ENCODE measurements at regions not wholly inside any gene's neighbourhood (a gene's known extent, or its start where the extent isn't known, plus 50 kb on each side); places are given as distances from the start of the nearest gene placed in this dataset.

DNA sequence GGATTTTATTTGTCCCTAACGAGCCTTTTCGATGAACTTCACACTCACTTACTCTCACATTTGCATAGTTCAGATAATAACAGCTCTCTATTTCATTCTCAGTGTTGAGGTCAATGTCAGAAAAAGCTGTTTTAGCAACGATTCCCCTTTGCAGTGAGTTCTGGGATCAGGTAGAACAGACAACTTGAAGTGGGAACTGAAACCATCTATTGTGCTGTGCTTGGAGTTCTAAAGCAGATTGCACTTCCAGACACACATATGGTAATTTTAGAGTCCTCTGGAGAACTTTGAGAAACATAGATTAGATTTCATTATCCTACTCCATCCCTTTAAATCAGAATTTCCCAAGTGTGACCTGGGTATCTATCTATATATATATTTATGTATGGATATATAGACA lies 124.6 kb upstream of the BLID start:
- FAIRE-seq: no peak

DNA sequence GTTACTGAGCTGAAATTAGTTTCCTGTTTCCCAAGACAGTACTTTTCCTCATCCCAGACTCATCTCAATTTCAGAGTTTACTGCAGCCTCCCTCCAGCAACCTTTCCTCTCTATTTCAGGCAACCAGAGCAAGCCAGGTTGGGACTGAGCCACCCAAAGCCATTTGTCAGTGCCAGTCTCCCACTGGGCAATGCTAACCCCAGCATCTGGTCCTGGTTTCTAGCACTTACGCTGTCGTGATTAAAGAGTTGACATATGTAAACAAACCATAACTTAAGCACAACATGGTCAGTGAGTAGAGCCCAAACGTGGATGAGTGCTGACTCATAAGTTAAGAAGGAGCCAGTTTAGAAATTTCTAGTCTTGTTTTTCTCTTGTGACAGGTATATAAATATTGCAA lies 119.6 kb upstream of the BLID start:
- FAIRE-seq: no peak
- DNase-seq (ENCODE audit: low spot score): no peak

More for the DNA sequence above, 124.6 kb upstream of the BLID start:
- no peak for DNase-seq (ENCODE audit: low spot score)

DNA sequence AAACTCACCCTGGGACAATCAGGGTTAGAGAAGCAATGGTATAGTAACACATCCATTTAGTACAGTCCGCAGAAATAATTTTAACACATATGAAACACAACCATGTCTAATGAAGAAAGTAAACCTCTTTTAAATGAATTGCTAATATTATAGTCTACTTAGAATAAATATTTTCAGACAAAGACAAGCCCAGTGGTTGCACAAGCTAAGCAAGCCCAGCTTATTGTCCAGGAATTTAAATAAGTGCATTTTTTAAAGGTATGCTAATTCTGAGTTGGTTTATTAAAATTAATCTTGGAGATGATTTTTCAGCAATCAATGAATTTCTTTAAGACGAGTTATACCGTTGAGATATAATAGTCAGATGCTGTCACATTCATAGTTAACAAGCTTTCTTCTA lies 118.8 kb upstream of the BLID start:
- no peak for DNase-seq (ENCODE audit: low spot score)
- FAIRE-seq: no peak

DNA sequence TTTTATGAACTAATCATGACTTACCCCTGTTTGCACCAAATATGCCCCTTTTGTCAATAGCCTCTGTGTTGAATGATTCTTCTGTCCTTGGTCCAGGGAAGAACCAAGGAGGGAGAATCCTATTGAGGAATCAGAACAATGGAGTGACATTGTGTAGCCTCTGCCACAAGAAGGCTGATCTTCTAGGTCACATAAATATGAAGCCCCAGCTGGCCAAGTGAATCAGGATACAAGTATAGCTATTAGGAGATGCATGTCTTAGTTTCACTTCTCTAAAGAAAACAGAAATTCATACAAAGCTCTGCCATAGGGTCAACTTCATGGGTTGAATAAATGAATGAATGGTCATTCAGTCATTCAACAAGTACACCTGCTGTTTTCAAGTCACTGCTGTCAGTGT lies 118.2 kb upstream of the BLID start:
- FAIRE-seq (no peak), DNase-seq (ENCODE audit: low spot score) (no peak)

DNA sequence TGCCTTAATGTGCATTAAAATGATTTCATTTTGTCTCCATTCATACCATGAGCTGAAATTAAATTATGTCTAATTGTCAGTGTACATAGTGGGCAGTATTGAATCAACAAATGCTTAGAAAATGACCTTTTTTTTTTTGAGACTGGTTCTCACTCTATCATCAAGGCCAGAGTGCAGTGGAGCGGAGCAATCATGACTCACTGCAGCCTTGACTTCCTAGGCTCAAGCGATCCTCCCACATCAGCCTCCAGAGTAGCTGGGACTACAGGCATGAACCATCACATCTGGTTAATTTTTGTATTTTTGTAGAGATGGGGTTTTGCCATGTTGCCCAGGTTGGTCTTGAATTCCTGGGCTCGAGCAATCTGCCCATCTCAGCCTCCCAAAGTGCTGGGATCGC lies 117.0 kb upstream of the BLID start:
- no peak for FAIRE-seq
- DNase-seq (ENCODE audit: low spot score): peak; percentile 7

DNA sequence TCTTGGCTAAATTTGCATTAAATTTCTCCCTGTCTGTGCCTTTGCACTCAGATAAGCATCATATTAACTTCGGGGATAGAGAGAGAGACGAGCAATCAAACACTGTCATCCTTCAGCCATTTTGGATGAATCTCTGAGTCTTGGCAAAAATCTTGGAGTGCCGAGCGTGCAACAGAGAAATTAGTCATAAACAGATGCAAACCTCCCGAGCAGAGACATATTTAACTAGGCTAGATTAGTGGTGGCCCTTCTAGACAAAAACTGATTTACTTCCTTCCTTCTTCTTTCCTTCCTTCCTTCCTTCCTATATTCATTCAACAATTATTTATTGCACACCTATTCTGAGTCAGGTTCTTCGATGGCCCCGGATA lies 114.4 kb upstream of the BLID start:
- DNase-seq (ENCODE audit: low spot score): no peak
- FAIRE-seq: no peak

DNA sequence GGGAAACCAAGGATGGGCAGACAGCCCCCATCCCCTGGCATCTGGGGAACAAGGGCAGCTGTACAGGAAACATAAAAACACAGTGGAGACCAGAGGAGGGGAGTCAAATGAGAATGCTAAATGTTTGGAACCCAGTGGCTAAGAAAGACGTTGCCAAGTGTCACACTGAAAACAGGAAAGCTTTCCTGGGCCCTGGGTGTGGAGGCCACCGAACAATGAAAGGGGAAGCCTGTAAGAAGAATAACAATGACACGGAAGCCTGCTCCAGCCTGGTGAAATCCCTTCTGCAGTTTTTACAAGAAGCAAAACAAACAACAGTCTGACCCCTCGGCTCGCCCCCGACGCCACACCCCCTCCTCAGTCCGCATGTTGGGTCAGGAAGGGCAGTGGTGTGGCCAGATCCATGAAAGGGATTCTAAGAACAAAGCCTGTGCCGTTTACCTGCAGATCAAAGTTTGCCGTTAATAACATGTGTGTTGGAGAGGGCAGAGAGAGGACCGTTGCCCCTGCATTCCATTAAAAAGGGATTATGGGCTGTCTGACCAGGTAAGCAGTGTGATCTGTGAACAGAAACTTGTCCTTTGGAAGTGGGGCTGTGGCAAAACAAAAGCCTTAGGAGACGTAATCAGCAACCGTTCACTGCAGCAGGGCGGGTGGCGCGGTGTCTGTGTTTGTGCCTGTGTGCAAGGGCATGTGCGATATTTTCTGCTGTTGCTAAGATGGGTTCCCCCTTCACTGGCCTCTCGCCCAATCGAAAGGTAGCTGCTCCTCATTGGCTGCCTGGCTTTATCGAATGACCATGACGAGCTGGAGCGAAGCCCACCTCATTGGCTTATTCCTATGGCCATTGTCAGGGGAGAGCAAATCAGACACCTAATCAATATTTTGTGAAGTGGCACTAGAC lies 113.7 kb upstream of the BLID start:
- no peak for DNase-seq (ENCODE audit: low spot score)
- no peak for FAIRE-seq

DNA sequence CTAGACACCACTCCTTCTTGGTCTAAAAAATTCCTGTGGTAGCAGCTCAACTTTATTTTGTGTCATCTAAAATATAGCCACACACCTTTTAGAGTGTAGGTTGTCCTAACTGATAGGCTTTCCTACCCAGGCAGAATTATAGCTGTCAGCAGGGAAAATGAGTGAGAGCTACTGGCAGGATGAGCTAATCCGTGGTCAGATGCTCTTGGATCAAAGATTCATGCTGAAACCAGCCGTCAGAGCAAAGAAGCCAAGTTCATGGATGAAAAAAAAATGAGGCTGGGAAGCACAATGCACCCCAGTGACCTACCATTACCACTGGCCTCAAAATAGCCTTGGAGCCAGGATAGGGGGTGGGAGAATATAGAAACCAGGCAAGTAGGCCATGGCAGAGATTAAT lies 113.1 kb upstream of the BLID start:
- no peak for FAIRE-seq
- no peak for DNase-seq (ENCODE audit: low spot score)

DNA sequence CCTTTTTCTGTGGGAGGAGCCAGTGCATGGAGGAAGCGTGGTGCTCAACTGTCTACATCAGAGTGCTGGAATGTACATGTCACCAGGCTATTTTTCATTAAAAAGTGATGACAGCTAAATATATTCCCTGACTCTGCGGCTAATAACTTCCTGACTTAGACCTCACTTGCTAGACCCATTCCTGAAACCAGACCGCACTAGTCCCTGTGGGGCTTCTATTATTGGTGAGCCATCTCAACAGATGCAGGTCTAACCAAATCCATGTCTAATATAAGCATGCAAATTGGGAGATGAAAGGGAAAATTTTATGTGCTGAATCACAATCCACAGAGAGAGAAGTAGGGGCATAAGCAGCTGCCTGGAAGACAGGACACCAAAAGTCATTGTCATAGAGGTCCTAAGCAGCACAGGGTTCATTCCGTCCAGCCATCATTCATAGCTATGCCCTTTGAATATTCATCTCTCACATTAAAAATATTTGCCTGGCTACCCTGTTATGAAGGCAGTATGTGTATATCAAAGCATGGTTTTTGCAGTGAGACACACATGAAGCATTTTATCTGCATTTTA lies 110.9 kb upstream of the BLID start:
- no peak for FAIRE-seq
- DNase-seq (ENCODE audit: low spot score): no peak

DNA sequence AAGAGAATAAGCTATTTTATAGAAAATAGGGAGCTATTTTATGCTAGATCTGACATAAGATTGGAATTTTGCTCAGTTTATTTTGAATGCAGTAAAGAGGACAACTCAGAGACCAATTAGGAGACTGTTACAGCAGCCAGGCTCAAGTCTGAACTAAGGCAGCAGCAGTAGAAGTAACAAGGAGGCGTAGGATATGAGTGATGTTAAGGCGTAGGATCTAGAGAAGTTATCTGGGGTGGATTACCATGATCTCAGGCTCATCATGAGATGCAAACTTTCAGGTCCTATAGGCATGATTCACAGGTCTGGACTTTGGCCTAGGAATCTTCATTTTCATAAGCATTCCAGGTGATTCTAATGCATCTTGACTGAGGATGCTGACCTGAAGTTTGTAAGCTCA lies 108.9 kb upstream of the BLID start:
- DNase-seq (ENCODE audit: low spot score): no peak
- no peak for FAIRE-seq

DNA sequence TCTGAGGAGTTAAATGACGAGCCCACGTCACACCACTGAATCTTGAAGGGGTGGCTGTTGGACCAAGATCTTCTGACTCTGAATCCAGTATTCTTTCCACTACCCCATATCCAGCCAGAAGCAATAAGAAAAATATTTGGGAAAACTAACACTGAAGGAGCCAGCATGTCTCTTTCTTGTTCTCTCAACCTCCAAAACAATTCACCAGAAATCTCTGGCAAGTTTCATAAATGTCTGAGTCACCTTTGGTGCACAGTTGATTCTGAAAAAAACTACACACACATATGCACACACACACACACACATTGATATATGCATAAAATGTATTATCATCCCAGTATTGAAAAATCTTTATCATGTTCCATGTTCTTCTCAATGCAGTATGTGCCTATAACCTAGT lies 104.3 kb upstream of the BLID start:
- DNase-seq (ENCODE audit: low spot score) (no peak), FAIRE-seq (no peak)

DNA sequence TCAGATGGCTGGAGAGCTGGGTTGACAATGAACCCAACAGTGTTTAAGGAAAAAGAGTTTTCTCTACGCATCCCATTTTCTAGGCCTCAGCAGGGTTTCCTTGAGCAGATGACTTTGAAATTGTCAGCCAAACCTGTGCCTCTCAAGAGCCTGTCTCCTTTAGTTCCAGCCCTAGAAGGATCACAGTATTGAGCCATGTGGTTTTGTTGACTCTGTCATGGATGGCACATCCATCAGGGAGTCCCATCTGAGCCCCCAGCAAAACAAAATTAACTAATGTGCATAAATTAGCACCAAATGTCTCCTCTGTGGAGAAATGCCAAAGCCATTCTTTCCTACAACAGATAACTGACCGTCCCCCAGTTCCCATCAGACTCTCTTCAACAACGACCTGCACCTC lies 103.8 kb upstream of the BLID start:
- no peak for FAIRE-seq

DNA sequence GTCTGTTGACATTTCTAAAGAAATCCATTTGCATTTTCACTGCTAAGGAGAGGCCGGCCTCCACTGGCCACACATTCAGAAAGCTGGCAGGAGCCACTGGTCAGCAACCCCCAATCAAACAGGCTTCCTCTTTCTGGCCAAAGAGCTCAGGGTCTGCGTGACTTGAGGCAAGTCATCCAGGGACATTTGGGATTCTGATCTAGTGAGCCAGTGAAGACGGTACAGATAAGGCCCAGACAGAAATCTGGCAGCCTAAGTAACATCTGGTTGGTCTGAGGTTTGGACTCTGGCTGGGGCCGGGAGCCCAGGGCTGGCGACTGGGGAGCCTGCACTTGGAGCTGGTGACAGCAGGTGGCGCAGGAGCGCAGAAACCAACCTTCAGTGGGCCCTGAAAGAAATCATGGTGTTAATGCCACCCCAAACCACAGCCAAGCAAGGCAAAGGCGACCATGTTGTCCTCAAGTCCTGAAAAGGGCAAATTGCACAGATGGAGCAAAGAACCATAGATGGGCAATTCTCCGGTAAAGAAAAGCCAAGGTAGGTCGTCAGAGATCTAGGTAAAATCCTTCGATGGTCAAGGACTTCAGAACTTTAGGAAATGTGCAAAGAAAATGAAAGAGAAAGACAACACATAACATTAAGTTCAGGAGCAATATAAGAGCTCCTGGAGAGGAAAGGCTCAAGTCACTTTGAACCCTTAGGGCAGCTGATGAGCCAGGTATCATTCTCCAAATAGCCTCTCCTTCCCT lies 99.4 kb upstream of the BLID start:
- FAIRE-seq (no peak), DNase-seq (ENCODE audit: low spot score) (no peak)

More for the DNA sequence above, 103.8 kb upstream of the BLID start:
- no peak for DNase-seq (ENCODE audit: low spot score)

DNA sequence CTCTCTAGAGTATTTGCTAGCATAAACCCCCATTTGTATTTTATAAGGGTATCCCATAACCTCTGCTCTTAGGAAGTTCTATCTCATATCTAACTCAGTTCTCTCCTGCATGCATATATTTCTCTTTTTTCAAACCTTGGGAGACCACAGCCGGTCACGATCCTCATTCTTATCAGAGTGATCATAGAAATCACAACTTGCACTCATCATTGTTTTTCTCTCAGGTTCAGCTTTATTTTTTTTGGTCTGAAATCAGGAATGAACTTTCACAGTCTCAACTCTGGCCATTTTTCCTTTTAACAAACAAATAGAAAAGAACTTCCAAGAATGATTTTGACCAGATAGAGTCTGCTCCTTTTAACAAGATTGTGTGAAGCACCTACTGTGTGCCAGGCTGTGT lies 98.6 kb upstream of the BLID start:
- FAIRE-seq (no peak), DNase-seq (ENCODE audit: low spot score) (no peak)

DNA sequence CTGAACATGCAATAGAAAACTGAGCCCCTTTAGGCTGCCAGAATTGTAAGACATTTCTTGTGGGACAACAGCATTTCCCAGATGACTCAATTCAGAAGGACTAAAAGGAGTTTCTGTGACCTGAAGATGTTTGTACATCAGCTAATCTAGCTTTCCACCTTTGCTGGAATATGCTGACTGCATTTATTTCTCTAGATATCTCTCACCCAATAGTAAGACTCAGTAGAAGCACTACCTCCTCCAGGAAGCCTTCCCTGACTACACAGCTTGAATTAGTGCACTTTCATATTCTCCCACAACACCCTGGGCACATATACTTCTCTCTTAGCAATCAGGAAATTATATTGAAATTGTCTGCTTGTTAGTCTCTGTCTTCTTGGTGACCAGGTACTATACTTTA lies 98.1 kb upstream of the BLID start:
- DNase-seq (ENCODE audit: low spot score) (no peak), FAIRE-seq (no peak)

DNA sequence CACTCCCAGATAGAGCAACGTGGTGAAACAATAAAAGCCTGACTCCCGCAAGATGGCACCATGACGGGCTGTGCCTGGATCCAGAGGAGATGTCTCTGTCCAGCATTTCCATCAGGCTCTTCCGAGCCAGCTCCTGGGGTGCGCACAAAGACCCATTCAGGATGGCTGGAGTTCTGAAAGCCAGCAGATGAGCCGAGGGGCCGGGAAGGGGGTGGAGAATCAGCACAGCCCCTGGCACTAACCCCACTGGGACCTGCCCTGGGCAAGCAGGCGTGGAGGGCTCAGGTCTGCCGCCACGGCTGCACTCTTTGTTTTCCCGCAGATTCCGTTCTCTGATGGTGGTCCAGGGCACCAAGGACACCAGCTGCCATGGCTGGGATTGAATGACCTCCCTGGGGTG lies 97.2 kb upstream of the BLID start:
- no peak for DNase-seq (ENCODE audit: low spot score)
- no peak for FAIRE-seq

DNA sequence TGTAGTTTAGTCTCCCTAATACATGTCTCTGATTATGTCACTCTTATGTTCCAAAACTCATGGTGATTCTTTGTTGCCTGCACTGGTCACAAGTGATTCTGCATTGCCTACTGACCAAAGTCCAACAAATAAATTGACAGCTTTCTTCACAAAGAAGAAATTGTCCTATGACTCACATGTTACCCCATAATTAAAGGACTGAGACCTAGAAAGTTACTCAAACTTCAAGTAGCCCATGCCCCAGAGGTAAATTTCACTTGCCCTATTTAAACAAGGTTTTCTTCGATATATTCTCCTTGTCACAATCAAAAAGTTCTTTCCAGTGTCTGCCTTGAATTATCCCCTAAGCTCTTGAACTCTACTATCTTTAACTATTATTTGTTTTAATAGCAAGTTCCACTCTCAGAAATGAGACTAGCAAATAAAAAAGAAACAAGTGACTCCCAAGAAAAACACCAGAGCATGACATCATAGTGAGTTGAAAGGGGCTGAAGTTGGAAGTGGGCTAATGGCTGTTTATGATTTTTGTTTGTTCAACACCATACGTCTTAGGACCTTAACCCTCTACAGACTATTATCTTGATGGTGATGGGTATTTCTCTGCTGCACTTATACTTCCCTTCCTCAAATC lies 94.5 kb upstream of the BLID start:
- no peak for FAIRE-seq
- no peak for DNase-seq (ENCODE audit: low spot score)

DNA sequence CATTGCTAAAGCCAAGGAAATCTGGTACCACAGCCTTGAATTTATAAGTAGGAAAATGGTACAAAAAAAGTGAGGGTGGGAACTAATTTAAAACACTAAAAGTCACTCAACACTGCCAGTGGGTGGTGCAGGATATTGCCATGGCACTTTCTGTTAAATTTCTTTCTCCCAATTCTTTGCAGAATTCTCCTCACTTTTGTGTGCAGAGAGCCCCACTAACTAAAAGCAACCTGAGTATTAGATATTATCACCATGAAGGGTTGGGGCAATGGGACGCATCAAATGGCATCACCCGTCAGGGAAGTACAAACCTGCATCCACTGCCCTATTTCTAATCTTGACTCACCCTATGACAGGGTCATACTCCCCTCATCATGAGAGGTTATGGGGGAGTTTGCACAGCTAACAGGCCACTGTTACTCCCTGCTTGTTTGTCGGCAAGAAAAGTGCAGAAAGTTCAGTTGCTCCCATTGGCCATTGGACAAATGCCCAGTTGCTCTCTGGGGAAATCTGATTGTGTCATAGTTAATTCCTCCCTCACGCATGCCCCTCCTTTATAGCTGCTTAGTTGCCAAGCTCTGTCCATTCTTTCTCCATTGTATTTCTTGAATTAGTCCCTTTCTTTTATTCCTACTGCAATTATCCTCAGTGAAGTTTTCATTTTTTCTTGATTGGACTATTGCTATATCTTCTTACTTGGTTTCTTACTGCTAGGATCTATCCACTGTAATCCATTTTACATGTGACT lies 93.8 kb upstream of the BLID start:
- DNase-seq (ENCODE audit: low spot score) (no peak), FAIRE-seq (no peak)

DNA sequence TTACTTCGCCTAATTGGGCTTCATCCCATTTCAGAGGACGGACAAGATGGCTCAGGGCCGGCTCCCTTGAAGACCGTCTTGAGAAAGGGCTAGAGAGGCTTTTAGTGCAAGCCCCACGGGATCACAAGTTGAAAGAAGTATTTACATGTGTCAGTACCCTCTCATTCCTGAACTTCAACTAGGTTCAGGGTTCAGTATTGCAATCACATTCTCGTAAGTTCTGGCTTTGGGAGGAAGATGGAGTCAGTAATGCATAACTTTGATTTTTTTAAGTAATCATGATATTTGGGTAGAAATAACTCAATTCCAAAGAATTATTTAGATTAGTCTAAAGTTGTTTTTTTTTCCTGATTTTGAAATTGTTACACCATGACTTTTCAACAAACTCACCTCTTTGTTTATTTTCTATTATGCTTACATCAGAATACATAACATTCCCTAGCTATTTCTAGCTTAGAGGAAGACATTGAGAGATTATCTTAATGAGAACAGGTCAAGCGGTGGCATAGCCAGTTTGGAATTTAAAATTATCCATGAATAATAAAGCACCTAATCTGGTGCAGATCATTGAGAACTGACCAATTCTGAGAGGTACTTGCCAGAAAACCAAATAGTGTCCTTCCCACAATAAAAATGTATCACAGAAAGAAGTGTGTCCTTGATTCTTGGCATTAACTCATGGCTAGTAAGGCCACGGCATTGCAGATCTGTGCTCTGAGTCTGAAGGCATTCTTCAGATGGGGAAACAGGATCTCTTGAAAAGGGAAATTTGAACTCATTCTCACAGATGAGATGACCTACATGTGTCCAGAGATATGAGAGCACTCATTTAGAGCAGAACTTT lies 92.1 kb upstream of the BLID start:
- FAIRE-seq (no peak), DNase-seq (ENCODE audit: low spot score) (no peak)

DNA sequence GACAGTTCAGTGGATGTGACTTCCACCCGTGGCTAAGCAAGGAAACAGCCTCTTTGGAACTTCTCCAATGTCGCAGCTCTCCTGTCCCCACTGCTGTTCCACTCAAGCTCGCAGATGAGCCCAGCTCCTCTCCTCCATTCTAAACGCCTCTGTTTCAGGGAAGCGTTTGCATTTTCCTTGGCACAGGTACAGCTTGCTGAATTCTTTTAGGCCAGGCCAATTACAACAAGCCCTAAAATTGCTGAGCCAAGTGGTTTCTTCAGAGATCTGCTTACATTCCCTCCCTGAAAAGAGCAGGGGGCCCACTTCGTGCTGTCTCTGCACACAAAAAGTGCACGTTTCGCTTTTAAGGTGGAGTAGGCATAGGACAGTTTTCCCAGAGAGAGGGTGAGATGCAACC lies 91.5 kb upstream of the BLID start:
- FAIRE-seq (no peak), DNase-seq (ENCODE audit: low spot score) (no peak)

Measured in RCC 7860 (cell line).